ENCODE measurements at regions not wholly inside any gene's neighbourhood (a gene's known extent, or its start where the extent isn't known, plus 50 kb on each side); places are given as distances from the start of the nearest gene placed in this dataset.

DNA sequence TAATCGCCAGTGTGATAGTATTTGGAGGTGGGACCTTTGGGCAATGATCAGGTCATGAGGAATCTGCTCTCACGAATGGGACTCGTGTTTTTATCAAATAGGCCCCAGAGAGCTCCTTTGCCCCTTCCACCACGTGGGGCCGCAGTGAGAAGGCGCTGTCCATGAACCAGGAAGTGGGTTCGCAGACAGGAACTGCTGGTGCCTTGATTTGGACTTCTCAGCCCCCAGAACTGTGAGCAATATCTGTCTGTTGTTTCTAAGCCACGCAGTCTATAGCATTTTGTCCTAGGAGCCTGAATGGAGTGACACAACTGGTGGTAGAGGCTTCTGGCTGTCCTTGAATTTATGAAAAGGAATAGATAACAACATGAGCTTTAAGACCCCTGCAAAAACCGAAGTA, 111.2 kb upstream of the HDAC4 start:
- DNase-seq (ENCODE audit: low read depth) = no peak

DNA sequence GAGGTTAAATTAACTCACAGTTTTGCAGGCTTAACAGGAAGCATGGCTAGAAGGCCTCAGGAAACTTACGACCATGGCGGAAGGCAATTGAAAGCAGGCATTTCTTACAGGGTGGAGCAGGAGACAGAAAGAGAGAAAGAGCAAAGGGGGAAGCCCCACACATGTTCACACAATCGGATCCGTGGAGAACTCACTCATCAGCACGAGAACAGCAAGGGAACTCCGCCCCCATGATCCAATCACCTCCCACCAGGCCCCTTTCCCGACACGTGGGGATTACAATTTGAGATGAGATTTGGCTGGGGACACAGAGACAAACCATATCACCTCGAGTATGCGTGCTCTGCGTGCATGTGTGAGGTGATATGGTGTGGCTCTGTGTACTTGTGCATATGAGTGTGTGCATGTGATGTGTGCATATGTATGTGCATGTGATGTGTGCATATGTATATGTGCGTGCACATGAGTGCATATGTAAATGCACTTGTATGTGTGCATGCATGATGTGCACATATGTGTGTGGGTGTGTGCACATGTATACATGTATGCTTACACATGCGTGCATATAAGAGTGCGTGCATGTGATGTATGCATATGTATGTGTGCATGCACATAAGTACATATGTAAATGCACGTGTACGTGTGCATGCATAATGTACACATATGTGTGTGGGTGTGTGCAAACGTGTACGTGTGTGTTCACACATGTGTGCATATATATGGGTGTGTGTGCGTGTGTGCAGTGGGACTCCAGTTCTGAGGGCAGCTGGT, 108.7 kb upstream of the HDAC4 start:
- DNase-seq (ENCODE audit: low read depth) = no peak

DNA sequence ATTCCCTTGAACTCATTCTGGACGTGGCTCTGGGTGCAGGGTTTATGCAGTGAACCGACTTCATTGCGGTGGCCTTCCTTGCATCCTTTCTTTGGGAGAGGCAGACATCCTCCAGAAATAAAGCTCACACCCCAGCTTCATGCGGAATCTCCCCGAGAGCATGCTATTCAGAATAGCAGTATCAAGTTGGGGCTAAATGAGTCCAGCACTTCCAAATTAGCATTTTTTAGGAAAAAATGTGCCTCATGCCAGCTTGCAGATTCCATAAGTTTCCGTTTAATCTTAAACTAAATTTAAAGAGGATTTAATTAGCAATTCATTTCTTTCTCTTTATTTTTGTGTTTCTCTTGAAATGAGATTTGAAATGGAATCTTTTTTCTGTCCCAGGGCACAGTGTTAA, 107.4 kb upstream of the HDAC4 start:
- no peak for DNase-seq (ENCODE audit: low read depth)

- DNase-seq (ENCODE audit: low read depth) = no peak
These were observed 106.9 kb upstream of the HDAC4 start for GRCh38 chr2:239507576-239508258.

- DNase-seq (ENCODE audit: low read depth) = no peak
These were observed 106.1 kb upstream of the HDAC4 start for GRCh38 chr2:239506961-239507360.

DNA sequence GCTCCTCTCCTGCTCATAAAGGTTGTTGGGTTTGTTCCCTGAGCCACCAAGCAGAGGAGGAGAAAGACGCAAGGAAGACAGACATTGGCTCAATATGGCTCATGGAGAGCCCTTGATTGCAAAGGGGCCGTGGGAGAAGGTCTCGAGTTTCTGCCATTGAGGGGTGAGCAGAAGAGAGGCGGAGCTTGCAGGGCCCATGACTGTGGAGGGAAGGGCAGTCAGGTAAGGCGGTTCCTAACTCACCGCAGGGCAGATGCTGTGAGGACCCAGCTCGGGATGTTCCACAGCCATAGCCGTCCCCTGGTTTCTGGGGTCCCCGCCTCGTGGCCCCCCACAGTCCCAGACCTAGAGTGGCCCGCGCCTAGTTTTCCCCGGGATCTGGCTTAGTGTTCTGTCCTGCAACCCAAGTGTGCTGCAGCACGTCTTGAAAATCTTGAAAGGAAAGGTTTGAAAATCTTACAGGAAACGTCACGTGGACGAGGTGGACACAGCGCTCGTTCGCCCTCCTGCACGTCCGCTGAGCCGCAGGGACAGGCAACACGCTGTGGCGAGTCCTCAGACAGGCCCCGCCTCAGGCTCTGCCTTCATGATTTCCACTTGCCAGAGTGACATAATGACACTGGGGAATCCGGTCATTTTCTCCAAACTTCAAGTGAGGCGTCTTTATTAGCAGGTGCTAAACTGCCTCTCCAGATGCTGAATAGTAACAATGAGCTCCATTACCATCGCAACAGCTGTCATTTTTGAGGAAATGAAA, 105.5 kb upstream of the HDAC4 start:
- no peak for DNase-seq (ENCODE audit: low read depth)

- DNase-seq (ENCODE audit: low read depth) = no peak
These were observed 103.9 kb upstream of the HDAC4 start for GRCh38 chr2:239504643-239505235.

DNA sequence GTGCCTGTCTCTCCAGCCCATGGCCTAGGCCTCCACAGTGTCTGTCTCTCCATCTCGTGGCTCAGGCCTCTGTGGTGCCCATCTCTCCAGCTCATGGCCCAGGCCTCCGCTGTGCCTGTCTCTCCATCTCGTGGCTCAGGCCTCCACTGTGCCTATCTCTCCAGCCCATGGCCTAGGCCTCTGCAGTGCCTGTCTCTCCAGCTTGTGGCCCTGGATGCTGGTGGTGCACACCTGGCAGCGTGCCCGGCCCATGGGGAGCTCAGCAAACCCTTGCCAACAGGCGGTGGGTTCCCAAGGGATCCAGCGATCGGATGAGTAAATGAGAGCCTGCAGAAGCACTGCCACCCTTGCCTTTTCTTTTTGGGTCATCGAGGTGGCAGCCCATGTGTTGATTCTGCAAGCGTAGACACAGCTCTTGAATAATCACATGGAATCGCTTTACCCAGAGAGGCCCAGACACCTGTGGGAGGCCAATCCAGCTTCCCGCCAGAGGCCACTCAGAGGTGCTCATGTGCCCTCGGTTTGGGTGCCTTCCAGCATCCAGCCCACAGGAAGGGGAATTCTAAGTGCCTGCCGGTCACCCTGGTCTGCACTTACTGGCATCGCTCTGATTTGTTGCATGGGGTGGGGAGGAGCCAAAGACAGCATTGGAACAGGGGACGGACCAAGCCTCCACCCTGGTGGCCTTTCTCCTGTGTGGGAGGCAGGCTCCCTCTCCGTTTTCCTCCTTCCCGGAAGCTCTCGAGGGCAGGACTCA, 101.8 kb upstream of the HDAC4 start:
- DNase-seq (ENCODE audit: low read depth) = no peak

DNA sequence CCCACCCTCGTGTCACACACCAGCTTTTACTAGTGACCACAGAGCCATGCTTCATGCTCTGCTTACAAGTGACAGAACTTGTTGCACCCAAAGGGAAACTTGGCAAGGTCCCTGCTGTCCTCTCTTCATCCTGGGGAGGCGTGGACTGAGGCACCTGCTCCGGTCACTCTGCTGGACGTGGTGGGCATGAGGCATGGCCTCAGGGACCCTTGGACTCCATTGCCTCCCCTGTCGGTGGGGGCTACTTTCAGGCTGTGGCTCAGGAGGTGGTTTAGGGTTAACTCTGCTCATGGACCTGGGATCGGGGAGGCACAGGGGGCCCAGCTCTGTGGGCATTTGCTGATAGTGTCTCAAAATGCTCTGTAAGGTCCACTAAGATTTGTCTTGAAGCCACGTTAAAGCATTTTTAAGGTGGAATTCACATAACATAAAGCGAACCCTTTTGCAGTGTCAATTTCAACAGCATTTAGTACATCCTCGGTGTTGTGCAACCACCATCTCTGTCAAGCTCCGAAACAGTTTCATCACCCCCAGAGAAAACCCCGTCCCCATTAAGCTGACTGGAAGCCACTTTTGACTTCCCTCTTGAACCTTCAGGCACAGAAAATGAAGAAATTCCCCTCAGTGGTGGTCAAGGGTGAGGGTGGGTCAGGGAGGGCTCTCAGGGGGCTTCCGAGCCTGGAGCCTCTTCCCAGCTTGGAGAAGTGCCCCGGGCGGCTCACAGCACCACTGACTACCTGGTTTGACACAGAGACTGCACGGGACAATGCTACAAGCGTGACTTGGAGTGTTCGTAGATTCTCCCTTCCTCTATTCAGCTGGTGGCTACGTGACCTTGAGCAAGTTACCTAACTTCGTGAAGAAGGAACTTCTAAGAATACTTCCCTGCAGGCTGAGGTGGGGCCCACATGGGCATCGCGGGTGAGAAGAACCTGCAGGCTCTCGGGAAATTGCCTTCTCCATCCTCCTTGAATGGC, 100.0 kb upstream of the HDAC4 start:
- DNase-seq (ENCODE audit: low read depth) = no peak

DNA sequence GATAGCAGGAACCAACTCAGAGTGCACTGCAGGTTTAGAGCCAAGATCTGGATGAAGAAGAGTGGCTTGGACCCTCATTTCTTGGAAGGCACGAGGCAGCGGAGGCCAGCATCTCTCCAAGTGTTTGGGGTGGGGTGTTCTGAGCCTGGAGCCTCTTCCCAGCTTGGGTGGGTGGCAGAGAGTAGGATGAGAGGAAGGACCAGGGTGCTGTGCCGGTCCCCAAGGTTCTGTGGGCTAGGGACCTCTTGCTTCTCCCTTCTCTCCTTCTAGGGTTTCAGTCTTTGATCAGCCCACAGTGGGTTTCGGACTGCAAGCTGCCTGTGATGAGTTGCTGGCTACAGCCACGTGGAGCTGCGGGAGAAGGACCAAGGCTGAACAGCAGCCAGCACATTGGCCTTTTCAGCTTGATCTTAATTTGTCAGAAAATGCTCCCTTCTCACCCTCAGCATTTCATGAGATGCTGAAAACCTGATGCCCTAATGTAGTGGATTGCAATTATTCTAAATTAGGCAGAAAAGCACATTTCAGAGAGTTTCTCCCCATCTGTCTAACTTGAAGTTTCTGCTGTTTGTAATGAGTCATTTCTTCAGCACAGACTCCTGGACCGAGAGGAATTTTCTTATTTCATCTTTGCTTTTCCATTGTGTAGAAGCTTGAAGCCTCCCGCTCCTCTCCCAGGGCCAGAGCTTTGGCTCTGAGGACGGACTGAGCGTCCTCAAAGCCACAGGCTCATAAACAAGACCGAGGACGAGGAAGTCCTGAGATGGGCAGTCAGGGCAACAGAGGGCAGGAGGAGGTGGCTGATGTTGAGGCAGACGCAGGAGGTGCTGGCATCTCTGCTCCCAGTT, 99.1 kb upstream of the HDAC4 start:
- no peak for DNase-seq (ENCODE audit: low read depth)

DNA sequence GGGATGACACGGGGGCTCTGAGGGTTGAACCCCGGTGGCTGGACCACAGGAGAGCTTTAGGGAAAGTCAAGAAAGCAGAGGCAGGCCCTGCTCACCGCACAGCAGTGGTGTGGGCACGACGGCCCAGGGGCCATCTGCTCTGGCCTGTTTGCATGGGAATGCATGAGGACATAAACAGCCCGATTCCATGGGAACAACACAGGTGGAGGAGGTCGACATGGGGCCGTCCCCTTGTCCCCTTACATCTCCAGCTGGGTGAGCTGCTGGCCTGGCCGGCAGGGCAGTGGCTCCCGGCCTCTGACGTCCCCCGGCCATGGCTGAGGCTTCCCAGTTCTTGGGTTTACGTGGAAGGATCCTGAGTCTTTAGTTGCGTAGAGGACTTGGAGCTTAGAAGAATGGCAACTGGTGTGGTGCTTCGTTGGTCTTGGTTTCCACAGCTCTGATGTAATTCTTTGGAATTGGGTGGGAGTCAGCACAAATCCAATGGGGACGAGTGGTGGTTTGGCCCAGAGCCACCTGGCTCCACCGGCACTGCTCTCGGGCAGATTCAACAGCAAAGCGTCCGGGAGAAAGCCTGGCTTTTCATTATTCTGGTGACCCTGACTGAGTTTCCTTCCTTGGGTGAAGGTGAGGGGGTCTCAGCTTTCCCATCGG, 98.3 kb upstream of the HDAC4 start:
- no peak for DNase-seq (ENCODE audit: low read depth)

DNA sequence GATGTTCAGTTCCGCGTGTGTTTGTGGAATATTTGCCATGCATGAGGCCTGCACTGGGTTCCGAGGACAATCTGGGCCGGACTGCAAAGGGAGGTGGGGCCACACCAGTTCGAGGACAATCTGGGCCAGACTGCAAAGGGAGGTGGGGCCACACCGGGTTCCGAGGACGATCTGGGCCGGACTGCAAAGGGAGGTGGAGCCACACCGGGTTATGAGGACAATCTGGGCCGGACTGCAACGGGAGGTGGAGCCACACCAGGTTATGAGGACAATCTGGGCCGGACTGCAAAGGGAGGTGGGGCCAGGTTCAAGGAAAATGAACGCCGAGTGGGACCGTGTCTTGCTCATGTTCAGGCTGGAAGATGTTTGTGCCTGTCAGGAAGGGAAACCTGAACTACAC, 97.8 kb upstream of the HDAC4 start:
- DNase-seq (ENCODE audit: low read depth) = no peak

DNA sequence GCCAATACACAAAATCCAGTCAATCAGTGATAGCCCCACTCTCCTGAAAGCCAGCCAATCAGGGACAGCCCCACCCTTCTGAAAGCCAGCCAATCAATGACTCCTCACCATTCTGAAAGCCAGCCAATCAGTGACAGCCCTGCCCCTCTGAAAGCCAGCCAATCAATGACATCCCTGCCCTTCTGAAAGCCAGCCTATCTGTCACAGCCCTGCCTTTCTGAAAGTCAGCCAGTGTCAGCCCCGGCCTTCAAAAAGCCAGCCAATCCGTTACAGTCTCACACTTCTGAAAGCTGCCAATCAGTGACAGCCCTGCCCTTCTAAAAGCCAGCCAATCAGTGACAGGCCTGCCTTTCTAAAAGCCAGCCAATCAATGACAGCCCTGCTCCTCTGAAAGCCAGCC, 95.9 kb upstream of the HDAC4 start:
- DNase-seq (ENCODE audit: low read depth) = no peak

GRCh38 chr2:239495791-239496233, 95.0 kb upstream of the HDAC4 start:
- DNase-seq (ENCODE audit: low read depth) = no peak

DNA sequence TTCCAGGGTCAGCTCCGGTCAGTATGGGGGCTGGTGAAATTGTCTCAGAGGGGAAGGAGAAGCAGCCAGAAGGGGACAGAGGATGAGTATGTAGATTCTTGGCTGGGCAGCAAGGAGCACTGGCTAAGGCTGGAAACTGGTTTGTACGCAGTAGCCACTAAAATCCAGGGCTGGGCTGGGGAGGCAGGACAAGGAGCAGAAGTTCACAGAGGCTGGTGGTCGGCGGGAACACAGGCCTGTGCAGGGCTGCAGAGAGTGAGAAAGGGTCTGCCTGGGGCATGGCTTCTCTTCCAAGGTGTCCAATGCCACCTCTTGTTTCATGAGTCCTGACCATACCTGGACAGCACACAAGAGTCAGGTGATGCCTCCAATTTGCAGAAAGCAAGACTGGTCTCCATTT, 94.4 kb upstream of the HDAC4 start:
- DNase-seq (ENCODE audit: low read depth) = no peak

DNA sequence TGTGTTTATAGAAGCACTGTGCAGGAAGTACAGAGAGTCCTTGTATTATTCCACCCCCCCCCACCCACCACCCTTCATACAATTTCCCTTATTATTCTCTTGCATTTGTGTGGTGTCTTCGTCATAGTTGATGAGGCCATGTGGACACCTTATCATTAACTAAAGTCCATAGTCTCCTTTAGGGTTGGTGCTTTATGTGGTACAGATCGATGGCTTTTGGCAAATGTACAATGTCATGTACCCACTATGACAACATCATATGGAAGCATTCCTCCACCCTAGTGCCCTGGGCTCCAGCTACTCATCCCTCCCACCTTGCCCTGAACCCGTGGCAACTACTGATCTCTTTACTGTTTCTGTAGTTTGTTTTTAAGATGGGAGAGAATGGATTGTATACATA, 93.8 kb upstream of the HDAC4 start:
- DNase-seq (ENCODE audit: low read depth) = no peak

GRCh38 chr2:239489481-239489880, 88.7 kb upstream of the HDAC4 start:
- no peak for DNase-seq (ENCODE audit: low read depth)

GRCh38 chr2:239488125-239488524, 87.3 kb upstream of the HDAC4 start:
- DNase-seq (ENCODE audit: low read depth) = no peak

DNA sequence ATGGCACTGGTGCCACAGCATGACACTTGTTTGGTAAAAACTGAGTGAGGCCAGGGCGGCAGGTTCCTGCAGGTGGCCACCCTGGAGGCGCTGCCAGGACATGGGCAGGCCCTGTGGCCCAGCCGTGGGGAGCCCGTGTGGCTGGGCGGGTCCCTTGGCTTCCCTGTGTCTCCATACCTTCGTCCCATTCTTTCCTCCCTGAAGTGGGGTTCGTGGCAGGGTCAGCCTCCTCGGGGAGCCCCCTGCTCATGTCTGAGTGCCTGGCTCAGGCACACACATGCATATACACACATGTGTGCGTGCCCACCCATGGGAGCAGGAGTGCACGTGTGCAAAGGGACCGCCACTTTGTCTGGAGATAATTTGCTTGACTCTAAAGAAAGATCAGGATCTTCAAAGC, 86.5 kb upstream of the HDAC4 start:
- no peak for DNase-seq (ENCODE audit: low read depth)
